ENCODE measurements at regions not wholly inside any gene's neighbourhood (a gene's known extent, or its start where the extent isn't known, plus 50 kb on each side); places are given as distances from the start of the nearest gene placed in this dataset.

GRCh38 chr9:105128908-105129600 is 115.4 kb upstream of the SLC44A1 start:
- TF ChIP-seq POLR2AphosphoS5 (IDR thresholded peaks at IDR 0.05), result no peak
- no peak for TF ChIP-seq CTCF (IDR thresholded peaks at IDR 0.05)
- no peak for TF ChIP-seq POLR2A (IDR thresholded peaks at IDR 0.05)
